CD14-positive monocyte (primary cell): ENCODE measurements at regions not wholly inside any gene's neighbourhood (a gene's known extent, or its start where the extent isn't known, plus 50 kb on each side); places are given as distances from the start of the nearest gene placed in this dataset.

Experiments
- DNase-seq, 3 donors: peaks; one replicate each; pipeline ENCODE4 v3.0.0-alpha.2; 2011 to 2022
- H2AFZ ChIP-seq: 2 replicates; pipeline ENCODE4 v1.6.0; 2012; ENCODE audit warnings: mild to moderate bottlenecking, low read depth, low read length, inconsistent platforms; ENCODE audit not compliant: insufficient read depth, poor library complexity, severe bottlenecking
- H3K27ac ChIP-seq, 2 donors: 1 replicate in 1 of 2; 2 replicates in 1 of 2; pipeline ENCODE4 v1.5.1; 2012 to 2013; ENCODE audit warnings: low read length in 2 of 2, control low read depth in 1 of 2, inconsistent platforms in 1 of 2, low read depth in 1 of 2, mild to moderate bottlenecking in 1 of 2
- H3K27me3 ChIP-seq, 2 donors: one replicate each; pipeline versions ENCODE4 v1.6.0 to v1.6.1; 2011 to 2013; ENCODE audit warnings: low read length in 2 of 2; ENCODE audit not compliant: control insufficient read depth in 2 of 2, insufficient read depth in 2 of 2
- H3K36me3 ChIP-seq, 2 donors: replicated peaks in 1 of 2; 1 replicate in 1 of 2; 2 replicates in 1 of 2; pipeline versions ENCODE4 v1.5.1 to v1.6.1; 2012 to 2013; ENCODE audit warnings: low read length in 2 of 2, control low read depth in 1 of 2, inconsistent platforms in 1 of 2, mild to moderate bottlenecking in 1 of 2; ENCODE audit not compliant: insufficient read depth in 2 of 2, control insufficient read depth in 1 of 2
- H3K4me1 ChIP-seq, 2 donors: 1 replicate in 1 of 2; 2 replicates in 1 of 2; pipeline versions ENCODE4 v1.5.1 to v1.6.1; 2012 to 2013; ENCODE audit warnings: low read length in 2 of 2, control low read depth in 1 of 2, inconsistent platforms in 1 of 2, mild to moderate bottlenecking in 1 of 2, moderate library complexity in 1 of 2; ENCODE audit not compliant: insufficient read depth in 2 of 2, control insufficient read depth in 1 of 2
- H3K4me2 ChIP-seq: replicated peaks from 2 replicates; pipeline ENCODE3; 2012; ENCODE audit warnings: low read length, moderate library complexity, mild to moderate bottlenecking; ENCODE audit not compliant: poor library complexity, severe bottlenecking; ENCODE audit errors: extremely low read depth
- H3K4me3 ChIP-seq, 3 experiments: fragments of 200-600 bp in 1 of 3; sonication (generic) in 1 of 3; replicated peaks in 1 of 3; 1 replicate in 2 of 3; 2 replicates in 1 of 3; pipeline ENCODE4 v1.5.1; 2011 to 2013; ENCODE audit warnings: low read length in 3 of 3, mild to moderate bottlenecking in 3 of 3, control low read depth in 2 of 3, low read depth in 2 of 3, inconsistent platforms in 1 of 3, moderate library complexity in 1 of 3
- H3K79me2 ChIP-seq: 2 replicates; pipeline ENCODE4 v1.6.0; 2012; ENCODE audit warnings: mild to moderate bottlenecking, control low read depth, inconsistent platforms, low read length, moderate library complexity; ENCODE audit not compliant: insufficient read depth
- H3K9ac ChIP-seq: 2 replicates; pipeline ENCODE4 v1.6.0; 2017; ENCODE audit warnings: low read length, mild to moderate bottlenecking; ENCODE audit not compliant: insufficient read depth, poor library complexity, severe bottlenecking
- H3K9me3 ChIP-seq, 2 donors: replicated peaks in 1 of 2; 1 replicate in 1 of 2; 2 replicates in 1 of 2; pipeline versions ENCODE4 v1.5.1 to v1.6.1; 2012 to 2013; ENCODE audit warnings: low read length in 2 of 2, control low read depth in 1 of 2; ENCODE audit not compliant: control insufficient read depth in 1 of 2, insufficient read depth in 1 of 2
- H4K20me1 ChIP-seq: 2 replicates; pipeline ENCODE4 v1.6.0; 2012; ENCODE audit warnings: mild to moderate bottlenecking, low read length, control low read depth, moderate library complexity; ENCODE audit not compliant: insufficient read depth
- H3K27ac Mint-ChIP-seq, 7 donors: one replicate each; pipeline ENCODE4 v1.8.0; 2020; ENCODE audit warnings: mild to moderate bottlenecking in 7 of 7, mixed read lengths in 7 of 7, moderate library complexity in 6 of 7, inconsistent platforms in 2 of 7
- H3K27me3 Mint-ChIP-seq, 3 donors: one replicate each; pipeline ENCODE4 v1.8.0; 2021 to 2022; ENCODE audit warnings: low read depth in 3 of 3, mild to moderate bottlenecking in 3 of 3, mixed read lengths in 3 of 3, moderate library complexity in 3 of 3, inconsistent platforms in 1 of 3
- H3K36me3 Mint-ChIP-seq, 2 donors: one replicate each; pipeline ENCODE4 v1.8.0; 2020; ENCODE audit warnings: mixed read lengths in 2 of 2, inconsistent platforms in 1 of 2, mild to moderate bottlenecking in 1 of 2
- H3K4me1 Mint-ChIP-seq: one replicate; pipeline ENCODE4 v1.8.0; 2020; ENCODE audit warnings: mild to moderate bottlenecking, mixed read lengths
- H3K4me3 Mint-ChIP-seq, 2 donors: one replicate each; pipeline ENCODE4 v1.8.0; 2020; ENCODE audit warnings: mild to moderate bottlenecking in 2 of 2, mixed read lengths in 2 of 2, moderate library complexity in 1 of 2
- H3K9me3 Mint-ChIP-seq, 7 donors: one replicate each; pipeline ENCODE4 v1.8.0; 2020 to 2022; ENCODE audit warnings: mixed read lengths in 7 of 7, mild to moderate bottlenecking in 6 of 7, moderate library complexity in 6 of 7, inconsistent platforms in 2 of 7
- CTCF ChIP-seq: fragments of 200-600 bp; IDR thresholded peaks from one replicate; pipeline ENCODE4 v1.8.0; 2022; ENCODE audit warnings: antibody characterized with exemption, mild to moderate bottlenecking
- WGBS: methylation state at CpG from one replicate; pipeline ENCODE4 v1.1.5; 2013; ENCODE audit warnings: missing lambda C conversion rate; ENCODE audit not compliant: insufficient coverage; 5-methylcytosine and 5-hydroxymethylcytosine counted together
- intact Hi-C, 2 donors: fragments of 100-400 bp; cut with micrococcal nuclease; formaldehyde crosslinking; loops; one replicate each; pipeline versions ENCODE4 v1.15.0 to v1.15.1; 2023

GRCh38 chr13:103178986-103179943 is 113.0 kb upstream of the SLC10A2 start:
- no peaks in the 10 kb centered on the region for H3K36me3 ChIP-seq
- Mint-ChIP-seq H3K36me3 (no peaks in the 10 kb centered on the region), H3K27me3 (no peaks in the 10 kb centered on the region)

DNA sequence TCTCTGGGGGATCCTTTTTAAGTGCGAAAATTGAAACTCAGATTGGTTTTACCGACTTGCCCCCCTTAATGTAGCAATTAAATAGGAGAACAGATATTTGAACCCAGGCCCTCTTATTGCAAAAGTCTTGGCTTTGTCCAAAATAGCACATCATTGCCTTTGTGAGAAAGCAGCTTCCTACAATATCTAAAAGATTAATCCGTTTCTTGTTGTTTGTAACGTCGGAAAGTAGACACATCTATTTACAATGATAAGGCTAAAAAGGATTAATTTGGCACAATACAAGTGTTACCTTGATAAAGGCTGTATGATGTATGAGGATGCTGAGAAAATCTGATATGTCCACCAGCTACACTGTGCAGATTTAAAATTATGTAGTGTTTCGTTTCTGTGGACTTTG is 108.7 kb upstream of the SLC10A2 start:
- intact Hi-C loops, result loop anchor here in 1 of 2 donors (5.0 kb wide), 1 partner anchor 87 kb away; no protein-coding TSS in a partner anchor
- Mint-ChIP-seq H3K27ac (no peak overlapping the region), H3K27me3 (no peaks in the 10 kb centered on the region), H3K36me3 (no peaks in the 10 kb centered on the region), H3K4me1 (no peaks in the 10 kb centered on the region), H3K4me3 (no peak overlapping the region), H3K9me3 (peaks cover 0 to 4% (median 0%) of the 10 kb centered on the region in 7 donors)
- no peak overlapping the region for H2AFZ ChIP-seq
- no peaks in the 10 kb centered on the region for H3K36me3 ChIP-seq
- no peak for DNase-seq
- no peak overlapping the region for H3K27ac ChIP-seq
- H3K4me1 ChIP-seq, result no peaks in the 10 kb centered on the region
- TF ChIP-seq CTCF, result no peak
- WGBS, result 100% methylated on average over 1 of the region's 6 CpGs
- H3K4me3 ChIP-seq, result no peak overlapping the region
- H3K27me3 ChIP-seq, result no peaks in the 10 kb centered on the region
- no peaks in the 10 kb centered on the region for H3K79me2 ChIP-seq
- H3K9ac ChIP-seq, result no peak overlapping the region
- H3K4me2 ChIP-seq, result no peak overlapping the region
- no peaks in the 10 kb centered on the region for H4K20me1 ChIP-seq
- H3K9me3 ChIP-seq, result no peaks in the 10 kb centered on the region

More at GRCh38 chr13:103178986-103179943, 113.0 kb upstream of the SLC10A2 start:
- Histone ChIP-seq H3K27me3 (no peaks in the 10 kb centered on the region), H2AFZ (no peak overlapping the region), H3K4me3 (no peak overlapping the region), H3K79me2 (no peaks in the 10 kb centered on the region), H3K4me1 (no peaks in the 10 kb centered on the region), H4K20me1 (no peaks in the 10 kb centered on the region), H3K4me2 (no peak overlapping the region), H3K9ac (no peak overlapping the region), H3K27ac (no peak overlapping the region), H3K9me3 (no peaks in the 10 kb centered on the region)
- H3K9me3 Mint-ChIP-seq, result peaks cover 0 to 1% (median 0%) of the 10 kb centered on the region in 7 donors
- no peak overlapping the region for H3K4me3 Mint-ChIP-seq
- no peak for TF ChIP-seq CTCF
- H3K27ac Mint-ChIP-seq, result no peak overlapping the region
- intact Hi-C loops, result no loop called here
- H3K4me1 Mint-ChIP-seq, result no peaks in the 10 kb centered on the region
- no peak for DNase-seq
- 96% methylated on average over 4 of the region's 10 CpGs for WGBS
